GM19043 (cell line): ENCODE measurements at regions not wholly inside any gene's neighbourhood (a gene's known extent, or its start where the extent isn't known, plus 50 kb on each side); places are given as distances from the start of the nearest gene placed in this dataset.

Source experiments
- ATAC-seq: cut with Tn5 transposase; IDR thresholded peaks from one replicate; pipeline ENCODE4 v1.9.1; 2021; ENCODE audit warnings: low read depth; ENCODE audit not compliant: unreplicated experiment

GRCh38 chr1:201678264-201679101 is 139.6 kb downstream of the NAV1 start:
- no peak for ATAC-seq

GRCh38 chr1:201681375-201681774 is 142.4 kb downstream of the NAV1 start:
- ATAC-seq, result no peak

- no peak for ATAC-seq
Observed at GRCh38 chr1:201682964-201683363, 144.0 kb downstream of the NAV1 start.

- ATAC-seq, result no peak
Observed at GRCh38 chr1:201683397-201683796, 144.5 kb downstream of the NAV1 start.

GRCh38 chr1:201685485-201685884 is 143.5 kb upstream of the IPO9 start:
- ATAC-seq, result no peak

GRCh38 chr1:201686714-201687455 is 142.1 kb upstream of the IPO9 start:
- no peak for ATAC-seq

GRCh38 chr1:201688514-201688913 is 140.4 kb upstream of the IPO9 start:
- no peak for ATAC-seq

GRCh38 chr1:201689647-201690046 is 139.3 kb upstream of the IPO9 start:
- no peak for ATAC-seq

- ATAC-seq, result no peak
Observed at GRCh38 chr1:201690528-201690927, 138.4 kb upstream of the IPO9 start.

GRCh38 chr1:201691716-201692554 is 137.0 kb upstream of the IPO9 start:
- ATAC-seq, result no peak

- ATAC-seq, result no peak
Observed at GRCh38 chr1:201692555-201693394, 136.2 kb upstream of the IPO9 start.

- no peak for ATAC-seq
Observed at GRCh38 chr1:201693890-201694607, 134.9 kb upstream of the IPO9 start.

- no peak for ATAC-seq
Observed at GRCh38 chr1:201694608-201695335, 134.2 kb upstream of the IPO9 start.

GRCh38 chr1:201695607-201696006 is 133.3 kb upstream of the IPO9 start:
- ATAC-seq, result no peak

GRCh38 chr1:201696217-201696761 is 132.7 kb upstream of the IPO9 start:
- no peak for ATAC-seq

GRCh38 chr1:201697174-201697573 is 131.8 kb upstream of the IPO9 start:
- no peak for ATAC-seq

GRCh38 chr1:201701831-201702230 is 127.1 kb upstream of the IPO9 start:
- no peak for ATAC-seq

GRCh38 chr1:201702936-201703335 is 126.0 kb upstream of the IPO9 start:
- no peak for ATAC-seq
